Aorta (tissue), 5 donors: ENCODE measurements at regions not wholly inside any gene's neighbourhood (a gene's known extent, or its start where the extent isn't known, plus 50 kb on each side); places are given as distances from the start of the nearest gene placed in this dataset.

ENCODE experiments used
- ATAC-seq: fragments of 200-7000 bp; cut with Tn5 transposase; one replicate; pipeline ENCODE4 v1.9.1; 2022; ENCODE audit warnings: moderate library complexity; ENCODE audit not compliant: low FRiP score
- DNase-seq, 2 donors: peaks; one replicate each; pipeline ENCODE4 v3.0.0-alpha.2; 2020
- H3K27ac ChIP-seq, 2 donors: one replicate each; pipeline ENCODE4 v1.5.1; 2013; ENCODE audit warnings: low read length in 2 of 2, mild to moderate bottlenecking in 2 of 2, moderate library complexity in 2 of 2, control low read depth in 1 of 2, inconsistent platforms in 1 of 2, low read depth in 1 of 2
- H3K27me3 ChIP-seq, 2 donors: one replicate each; pipeline ENCODE4 v1.6.1; 2013; ENCODE audit warnings: control low read depth in 1 of 2, low read length in 1 of 2, mild to moderate bottlenecking in 1 of 2, moderate library complexity in 1 of 2; ENCODE audit not compliant: insufficient read depth in 2 of 2, control insufficient read depth in 1 of 2
- H3K36me3 ChIP-seq, 2 donors: one replicate each; pipeline ENCODE4 v1.6.1; 2013; ENCODE audit warnings: control low read depth in 1 of 2, low read length in 1 of 2, mild to moderate bottlenecking in 1 of 2; ENCODE audit not compliant: insufficient read depth in 2 of 2, control insufficient read depth in 1 of 2
- H3K4me1 ChIP-seq, 2 donors: one replicate each; pipeline ENCODE4 v1.6.1; 2013; ENCODE audit warnings: low read length in 2 of 2, control low read depth in 1 of 2, mild to moderate bottlenecking in 1 of 2, moderate library complexity in 1 of 2; ENCODE audit not compliant: insufficient read depth in 2 of 2, control insufficient read depth in 1 of 2
- H3K4me3 ChIP-seq, 2 donors: one replicate each; pipeline ENCODE4 v1.5.1; 2013; ENCODE audit warnings: low read length in 2 of 2, control low read depth in 1 of 2, mild to moderate bottlenecking in 1 of 2
- H3K9me3 ChIP-seq: one replicate; pipeline ENCODE4 v1.6.1; 2013; ENCODE audit warnings: mild to moderate bottlenecking, low read length; ENCODE audit not compliant: control insufficient read depth
- WGBS, 2 donors: extraction: QIAGEN DNeasy Blood & Tissue Kit; methylation state at CpG; one replicate each; pipeline ENCODE4 v1.1.7; 2013; 5-methylcytosine and 5-hydroxymethylcytosine counted together
- intact Hi-C, 2 donors: fragments of 100-400 bp; cut with DNase I; formaldehyde crosslinking; loops; one replicate each; pipeline versions ENCODE4 v1.14.2 to v1.15.0; 2022
- donor health status: healthy with polysubstance abuse.
- donor health status: Bipolar disorder and iron deficiency.
- donor health status: DM: no; HTN: no; CAD: no.
- donor health status: DM: no; HTN: no; CAD: no.
- donor health status: DM: yes; HTN: yes; CAD: no.

- DNase-seq (no peak), ATAC-seq (no peak)
- Histone ChIP-seq H3K9me3 (peaks cover 1% of the 10 kb centered on the region), H3K4me3 (no peak overlapping the region), H3K27ac (no peak overlapping the region), H3K4me1 (no peaks in the 10 kb centered on the region), H3K36me3 (no peaks in the 10 kb centered on the region), H3K27me3 (no peaks in the 10 kb centered on the region)
- intact Hi-C loops: no loop called here
- 93% methylated on average over 5 of the region's 5 CpGs for WGBS, 2 donors
Observed at GRCh38 chr2:167834707-167835106, 412.7 kb downstream of the STK39 start.

- no peaks in the 10 kb centered on the region for H3K4me1 ChIP-seq
- no peak overlapping the region for H3K27ac ChIP-seq
- H3K36me3 ChIP-seq: no peaks in the 10 kb centered on the region
- 59 to 63% methylated on average over 4 of the region's 4 CpGs for WGBS, 2 donors
- no peak overlapping the region for H3K4me3 ChIP-seq
- ATAC-seq (no peak), DNase-seq (no peak)
- peaks cover 1% of the 10 kb centered on the region for H3K9me3 ChIP-seq
- intact Hi-C loops: no loop called here
- no peaks in the 10 kb centered on the region for H3K27me3 ChIP-seq
Observed at GRCh38 chr2:167833294-167833693, 414.1 kb downstream of the STK39 start.

GRCh38 chr2:167832868-167833287, 414.5 kb downstream of the STK39 start:
- intact Hi-C loops: no loop called here
- Histone ChIP-seq H3K27me3 (no peaks in the 10 kb centered on the region), H3K36me3 (no peaks in the 10 kb centered on the region), H3K9me3 (peaks cover 1% of the 10 kb centered on the region), H3K4me3 (no peak overlapping the region), H3K27ac (no peak overlapping the region), H3K4me1 (no peaks in the 10 kb centered on the region)
- 40 to 48% methylated on average over 4 of the region's 4 CpGs for WGBS, 2 donors
- DNase-seq (peak in 1 of 2 donors; percentile 62), ATAC-seq (no peak)

GRCh38 chr2:167827352-167828097, 419.9 kb downstream of the STK39 start:
- Histone ChIP-seq H3K36me3 (no peaks in the 10 kb centered on the region), H3K9me3 (peaks cover 1% of the 10 kb centered on the region), H3K27me3 (no peaks in the 10 kb centered on the region), H3K4me1 (no peaks in the 10 kb centered on the region), H3K4me3 (no peak overlapping the region), H3K27ac (no peak overlapping the region)
- intact Hi-C loops: no loop called here
- no peak for ATAC-seq
- whole genome bisulfite sequencing, 2 donors: 84 to 85% methylated on average over 10 of the region's 10 CpGs
- no peak for DNase-seq

- DNase-seq: no peak
- no peak overlapping the region for H3K4me3 ChIP-seq
- no peak overlapping the region for H3K27ac ChIP-seq
- WGBS, 2 donors: 87 to 88% methylated on average over 3 of the region's 3 CpGs
- H3K9me3 ChIP-seq: peaks cover 1% of the 10 kb centered on the region
- intact Hi-C loops: no loop called here
- no peaks in the 10 kb centered on the region for H3K4me1 ChIP-seq
- ATAC-seq: no peak
- H3K36me3 ChIP-seq: no peaks in the 10 kb centered on the region
- H3K27me3 ChIP-seq: no peaks in the 10 kb centered on the region
Observed at GRCh38 chr2:167826906-167827305, 420.5 kb downstream of the STK39 start.

- ATAC-seq: no peak
- no peak overlapping the region for H3K4me3 ChIP-seq
- intact Hi-C loops: no loop called here
- no peaks in the 10 kb centered on the region for H3K36me3 ChIP-seq
- DNase-seq: no peak
- 96 to 97% methylated on average over 1 of the region's 1 CpG for WGBS, 2 donors
- no peaks in the 10 kb centered on the region for H3K4me1 ChIP-seq
- peaks cover under 1% of the 10 kb centered on the region for H3K9me3 ChIP-seq
- H3K27ac ChIP-seq: no peak overlapping the region
- H3K27me3 ChIP-seq: no peaks in the 10 kb centered on the region
Observed at GRCh38 chr2:167825664-167826063, 421.7 kb downstream of the STK39 start.

GRCh38 chr2:167822690-167823465, 424.5 kb downstream of the STK39 start:
- WGBS, 2 donors: 87 to 92% methylated on average over 3 of the region's 3 CpGs
- Histone ChIP-seq H3K36me3 (no peaks in the 10 kb centered on the region), H3K27me3 (no peaks in the 10 kb centered on the region), H3K9me3 (peaks cover 2% of the 10 kb centered on the region), H3K4me3 (no peak overlapping the region), H3K4me1 (no peaks in the 10 kb centered on the region), H3K27ac (no peak overlapping the region)
- intact Hi-C loops: no loop called here
- DNase-seq (no peak), ATAC-seq (no peak)

- DNase-seq: no peak
Observed at GRCh38 chr2:167820488-167820887, 426.9 kb downstream of the STK39 start.

GRCh38 chr2:167818521-167818920, 428.9 kb downstream of the STK39 start:
- H3K9me3 ChIP-seq: peaks cover 2% of the 10 kb centered on the region
- WGBS, 2 donors: 85 to 86% methylated on average over 11 of the region's 11 CpGs
- DNase-seq (no peak), ATAC-seq (no peak)
- intact Hi-C loops: no loop called here
- H3K27me3 ChIP-seq: no peaks in the 10 kb centered on the region
- no peaks in the 10 kb centered on the region for H3K4me1 ChIP-seq
- H3K36me3 ChIP-seq: no peaks in the 10 kb centered on the region
- H3K4me3 ChIP-seq: no peak overlapping the region
- H3K27ac ChIP-seq: no peak overlapping the region

More at GRCh38 chr2:167820488-167820887, 426.9 kb downstream of the STK39 start:
- WGBS, 2 donors: 93 to 94% methylated on average over 4 of the region's 4 CpGs
- H3K36me3 ChIP-seq: no peaks in the 10 kb centered on the region
- no peak overlapping the region for H3K27ac ChIP-seq
- no peaks in the 10 kb centered on the region for H3K4me1 ChIP-seq
- H3K4me3 ChIP-seq: no peak overlapping the region
- intact Hi-C loops: no loop called here
- H3K9me3 ChIP-seq: peaks cover 2% of the 10 kb centered on the region
- H3K27me3 ChIP-seq: no peaks in the 10 kb centered on the region
- ATAC-seq: no peak
